Gastroesophageal sphincter (tissue), 3 donors: ENCODE measurements at regions not wholly inside any gene's neighbourhood (a gene's known extent, or its start where the extent isn't known, plus 50 kb on each side); places are given as distances from the start of the nearest gene placed in this dataset.

Experiments
- EP300 ChIP-seq: sonication (generic); formaldehyde crosslinking; IDR thresholded peaks from one replicate; pipeline ENCODE4 v1.6.1; 2017; ENCODE audit warnings: antibody characterized with exemption, mild to moderate bottlenecking
- TF ChIP-seq, protein P1 (sequence below), 4 experiments: fragments of 200-600 bp in 2 of 4; fragments of 450-650 bp in 2 of 4; sonication (generic) in 1 of 4; IDR thresholded peaks; one replicate each; pipeline ENCODE4 v1.5.1; 2017 to 2019; ENCODE audit warnings: antibody characterized with exemption in 4 of 4, mild to moderate bottlenecking in 2 of 4, moderate library complexity in 2 of 4

GRCh38 chr12:116498471-116498870 lies 60.7 kb upstream of the MAP1LC3B2 start:
- TF ChIP-seq, protein P1, sequence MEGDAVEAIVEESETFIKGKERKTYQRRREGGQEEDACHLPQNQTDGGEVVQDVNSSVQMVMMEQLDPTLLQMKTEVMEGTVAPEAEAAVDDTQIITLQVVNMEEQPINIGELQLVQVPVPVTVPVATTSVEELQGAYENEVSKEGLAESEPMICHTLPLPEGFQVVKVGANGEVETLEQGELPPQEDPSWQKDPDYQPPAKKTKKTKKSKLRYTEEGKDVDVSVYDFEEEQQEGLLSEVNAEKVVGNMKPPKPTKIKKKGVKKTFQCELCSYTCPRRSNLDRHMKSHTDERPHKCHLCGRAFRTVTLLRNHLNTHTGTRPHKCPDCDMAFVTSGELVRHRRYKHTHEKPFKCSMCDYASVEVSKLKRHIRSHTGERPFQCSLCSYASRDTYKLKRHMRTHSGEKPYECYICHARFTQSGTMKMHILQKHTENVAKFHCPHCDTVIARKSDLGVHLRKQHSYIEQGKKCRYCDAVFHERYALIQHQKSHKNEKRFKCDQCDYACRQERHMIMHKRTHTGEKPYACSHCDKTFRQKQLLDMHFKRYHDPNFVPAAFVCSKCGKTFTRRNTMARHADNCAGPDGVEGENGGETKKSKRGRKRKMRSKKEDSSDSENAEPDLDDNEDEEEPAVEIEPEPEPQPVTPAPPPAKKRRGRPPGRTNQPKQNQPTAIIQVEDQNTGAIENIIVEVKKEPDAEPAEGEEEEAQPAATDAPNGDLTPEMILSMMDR (IDR thresholded peaks at IDR 0.05): no peak
- TF ChIP-seq EP300: no peak
